ENCODE measurements at regions not wholly inside any gene's neighbourhood (a gene's known extent, or its start where the extent isn't known, plus 50 kb on each side); places are given as distances from the start of the nearest gene placed in this dataset.

DNA sequence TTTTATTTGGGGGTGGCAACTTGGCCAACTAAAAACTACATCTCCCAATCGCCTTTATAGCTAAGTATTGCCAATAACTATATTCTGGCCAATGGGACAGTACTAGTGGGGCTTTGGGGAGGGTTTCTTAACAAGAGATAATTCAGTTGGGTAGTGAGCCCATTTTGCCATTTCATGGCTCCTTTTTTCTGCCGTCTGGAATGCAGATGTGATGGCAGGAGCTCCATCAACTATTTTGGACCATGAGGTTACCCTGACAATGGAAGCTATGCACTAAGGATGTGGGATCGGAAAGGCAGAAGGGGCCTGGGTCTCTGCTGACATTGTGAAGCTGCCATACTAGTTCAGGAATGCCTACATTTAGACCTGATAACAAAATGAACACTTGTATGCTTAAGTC, 67.0 kb upstream of the FOXC1 start:
- no peak for TF ChIP-seq EZH2 (IDR thresholded peaks at IDR 0.05; ENCODE audit: borderline replicate concordance)
- TF ChIP-seq EZH2phosphoT487 (IDR thresholded peaks at IDR 0.05; ENCODE audit: low read depth, severe bottlenecking, unreplicated experiment), result no peak
- no peak for TF ChIP-seq CTCF (IDR thresholded peaks at IDR 0.05; ENCODE audit: poor library complexity)
- Histone ChIP-seq H3K4me2 (no peak overlapping the region), H3K36me3 (replicated peaks; ENCODE audit: insufficient read depth, low read depth) (no peaks in the 10 kb centered on the region), H4K20me1 (ENCODE audit: insufficient read depth, poor library complexity, severe bottlenecking) (no peaks in the 10 kb centered on the region), H2AFZ (no peak overlapping the region), H3K27ac (no peak overlapping the region), H3K9me2 (replicated peaks; ENCODE audit: insufficient read depth) (no peaks in the 10 kb centered on the region), H3K9me3 (ENCODE audit: low read depth) (no peaks in the 10 kb centered on the region), H3K27me3 (no peaks in the 10 kb centered on the region), H3K79me2 (no peaks in the 10 kb centered on the region), H3K4me1 (ENCODE audit: insufficient read depth) (no peaks in the 10 kb centered on the region), H3K4me3 (no peak overlapping the region)
- WGBS (ENCODE audit: low lambda C conversion rate, missing lambda C conversion rate), result 94% methylated on average over 3 of the region's 3 CpGs
- no peak for DNase-seq (ENCODE audit: low spot score)

- Histone ChIP-seq H2AFZ (no peak overlapping the region), H3K79me2 (no peaks in the 10 kb centered on the region), H3K27ac (no peak overlapping the region), H3K4me2 (no peak overlapping the region), H3K9me2 (replicated peaks; ENCODE audit: insufficient read depth) (no peaks in the 10 kb centered on the region), H3K4me3 (no peak overlapping the region), H3K27me3 (no peaks in the 10 kb centered on the region), H4K20me1 (ENCODE audit: insufficient read depth, poor library complexity, severe bottlenecking) (no peaks in the 10 kb centered on the region), H3K9me3 (ENCODE audit: low read depth) (no peaks in the 10 kb centered on the region), H3K4me1 (ENCODE audit: insufficient read depth) (no peaks in the 10 kb centered on the region), H3K36me3 (replicated peaks; ENCODE audit: insufficient read depth, low read depth) (no peaks in the 10 kb centered on the region)
- no peak for TF ChIP-seq EZH2 (IDR thresholded peaks at IDR 0.05; ENCODE audit: borderline replicate concordance)
- TF ChIP-seq EZH2phosphoT487 (IDR thresholded peaks at IDR 0.05; ENCODE audit: low read depth, severe bottlenecking, unreplicated experiment), result no peak
- no peak for TF ChIP-seq CTCF (IDR thresholded peaks at IDR 0.05; ENCODE audit: poor library complexity)
- 93% methylated on average over 2 of the region's 3 CpGs for WGBS (ENCODE audit: low lambda C conversion rate, missing lambda C conversion rate)
- no peak for DNase-seq (ENCODE audit: low spot score)
Measured at GRCh38 chr6:1544000-1544399, 65.7 kb upstream of the FOXC1 start.

GRCh38 chr6:1544603-1545002, 65.1 kb upstream of the FOXC1 start:
- Histone ChIP-seq H2AFZ (no peak overlapping the region), H3K27me3 (no peaks in the 10 kb centered on the region), H3K36me3 (replicated peaks; ENCODE audit: insufficient read depth, low read depth) (no peaks in the 10 kb centered on the region), H3K4me2 (no peak overlapping the region), H3K79me2 (no peaks in the 10 kb centered on the region), H3K9me2 (replicated peaks; ENCODE audit: insufficient read depth) (no peaks in the 10 kb centered on the region), H4K20me1 (ENCODE audit: insufficient read depth, poor library complexity, severe bottlenecking) (no peaks in the 10 kb centered on the region), H3K4me1 (ENCODE audit: insufficient read depth) (no peaks in the 10 kb centered on the region), H3K27ac (no peak overlapping the region), H3K9me3 (ENCODE audit: low read depth) (no peaks in the 10 kb centered on the region), H3K4me3 (no peak overlapping the region)
- WGBS (ENCODE audit: low lambda C conversion rate, missing lambda C conversion rate), result 100% methylated on average over 2 of the region's 2 CpGs
- DNase-seq (ENCODE audit: low spot score), result no peak
- TF ChIP-seq EZH2 (IDR thresholded peaks at IDR 0.05; ENCODE audit: borderline replicate concordance) (no peak), CTCF (IDR thresholded peaks at IDR 0.05; ENCODE audit: poor library complexity) (no peak), EZH2phosphoT487 (IDR thresholded peaks at IDR 0.05; ENCODE audit: low read depth, severe bottlenecking, unreplicated experiment) (no peak)

GRCh38 chr6:1545654-1546053, 64.1 kb upstream of the FOXC1 start:
- Histone ChIP-seq H3K4me2 (no peak overlapping the region), H3K79me2 (no peaks in the 10 kb centered on the region), H3K36me3 (replicated peaks; ENCODE audit: insufficient read depth, low read depth) (no peaks in the 10 kb centered on the region), H3K9me3 (ENCODE audit: low read depth) (no peaks in the 10 kb centered on the region), H3K4me3 (no peak overlapping the region), H3K27me3 (no peaks in the 10 kb centered on the region), H3K4me1 (ENCODE audit: insufficient read depth) (no peaks in the 10 kb centered on the region), H3K9me2 (replicated peaks; ENCODE audit: insufficient read depth) (no peaks in the 10 kb centered on the region), H4K20me1 (ENCODE audit: insufficient read depth, poor library complexity, severe bottlenecking) (no peaks in the 10 kb centered on the region), H3K27ac (no peak overlapping the region), H2AFZ (no peak overlapping the region)
- DNase-seq (ENCODE audit: low spot score), result no peak
- 96% methylated on average over 12 of the region's 12 CpGs for WGBS (ENCODE audit: low lambda C conversion rate, missing lambda C conversion rate)
- no peak for TF ChIP-seq EZH2phosphoT487 (IDR thresholded peaks at IDR 0.05; ENCODE audit: low read depth, severe bottlenecking, unreplicated experiment)
- no peak for TF ChIP-seq EZH2 (IDR thresholded peaks at IDR 0.05; ENCODE audit: borderline replicate concordance)
- TF ChIP-seq CTCF (IDR thresholded peaks at IDR 0.05; ENCODE audit: poor library complexity), result no peak
